GM19467 (cell line): ENCODE measurements at regions not wholly inside any gene's neighbourhood (a gene's known extent, or its start where the extent isn't known, plus 50 kb on each side); places are given as distances from the start of the nearest gene placed in this dataset.
"Not testable (repeated sequence)": the region's sequence is repeated elsewhere in the genome, so short reads cannot be mapped to it uniquely, and the experiment has no call there.

ENCODE experiments used
- ATAC-seq: cut with Tn5 transposase; IDR thresholded peaks from one replicate; pipeline ENCODE4 v1.9.1; 2021; ENCODE audit warnings: mild to moderate bottlenecking, moderate library complexity; ENCODE audit not compliant: unreplicated experiment

DNA sequence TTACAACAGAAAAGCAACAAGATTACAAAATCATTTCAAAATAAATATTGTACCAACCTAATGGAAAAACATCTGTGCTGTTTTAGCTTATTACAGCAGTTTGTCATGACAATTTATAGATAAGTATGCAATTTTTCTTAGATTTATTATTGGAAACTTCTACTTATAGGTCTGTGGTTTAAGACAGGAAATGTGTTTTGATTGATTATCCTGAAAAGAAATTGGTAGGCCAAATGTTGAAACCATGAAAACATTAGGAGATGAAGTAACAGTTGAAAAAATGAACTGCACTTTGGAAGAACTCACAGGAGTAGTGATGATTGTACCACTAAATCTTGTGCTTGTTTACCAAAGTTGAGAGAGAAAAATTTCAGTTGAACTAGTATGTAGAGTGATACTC is 162.2 kb upstream of the GIMD1 start:
- no peak for ATAC-seq

DNA sequence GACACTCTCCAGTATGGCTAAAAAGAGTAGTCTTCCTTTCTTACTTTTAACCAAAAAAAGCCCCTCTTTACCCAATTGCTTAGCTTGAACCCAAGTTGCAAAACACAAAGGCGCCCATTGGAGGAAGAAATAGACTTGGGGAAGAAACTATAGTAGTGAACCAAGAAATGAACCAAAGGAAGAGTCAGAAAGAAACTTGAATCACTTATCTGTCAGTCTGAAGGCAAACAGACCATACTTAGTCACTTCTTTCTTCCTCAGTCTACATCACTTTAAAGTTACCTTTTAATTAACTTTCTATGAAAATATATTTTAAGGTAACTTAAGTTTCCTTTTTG is 161.4 kb upstream of the GIMD1 start:
- ATAC-seq = no peak

DNA sequence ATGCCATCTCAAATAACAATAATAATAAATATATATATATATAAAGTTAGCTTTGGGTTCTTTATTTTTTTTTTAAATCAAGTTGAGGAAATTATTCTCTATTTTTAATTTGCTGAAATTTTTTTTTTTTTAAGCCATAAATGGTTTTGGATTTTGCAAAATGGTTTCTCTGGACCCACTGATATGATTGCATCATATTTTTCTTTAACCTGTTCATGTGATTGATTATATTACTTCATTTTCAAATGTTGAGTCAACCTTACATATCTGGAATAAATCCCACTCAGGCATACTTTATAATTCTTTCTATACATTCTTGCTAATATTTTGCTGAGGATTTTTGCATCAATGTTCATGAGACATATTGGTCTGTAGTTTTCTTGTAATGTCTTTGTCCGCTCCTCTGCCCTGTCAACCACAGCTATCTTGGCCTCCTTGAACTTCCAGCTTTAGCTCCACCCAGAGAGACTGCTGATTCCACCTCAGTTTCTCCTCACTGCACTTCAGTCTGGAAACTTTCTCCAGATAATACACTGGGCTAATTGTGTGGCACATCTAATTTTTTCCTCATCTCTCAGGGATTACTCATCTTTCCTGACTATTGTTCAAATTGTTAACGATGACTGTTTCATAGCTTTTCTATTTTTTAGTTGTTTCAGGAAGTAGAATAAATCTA is 160.9 kb upstream of the GIMD1 start:
- ATAC-seq = no peak

DNA sequence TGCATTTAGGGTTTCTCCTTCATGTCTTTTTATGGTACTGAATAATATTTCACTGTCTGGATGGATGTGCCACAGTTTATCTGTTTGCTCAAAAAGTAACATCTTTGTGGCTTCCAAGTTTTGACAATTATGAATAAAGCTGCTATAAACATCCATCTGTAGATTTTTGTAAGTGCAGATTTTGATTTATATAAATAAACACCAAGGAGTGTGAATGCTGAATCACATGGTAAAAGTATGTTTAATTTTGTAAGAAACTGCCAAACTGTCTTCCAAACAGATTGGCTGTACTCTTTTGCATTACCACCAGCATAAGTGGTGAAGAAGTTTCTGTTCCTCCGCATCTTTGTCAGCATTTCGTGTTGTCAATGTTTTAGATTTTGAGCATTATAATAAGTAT is 158.7 kb upstream of the GIMD1 start:
- no peak for ATAC-seq

DNA sequence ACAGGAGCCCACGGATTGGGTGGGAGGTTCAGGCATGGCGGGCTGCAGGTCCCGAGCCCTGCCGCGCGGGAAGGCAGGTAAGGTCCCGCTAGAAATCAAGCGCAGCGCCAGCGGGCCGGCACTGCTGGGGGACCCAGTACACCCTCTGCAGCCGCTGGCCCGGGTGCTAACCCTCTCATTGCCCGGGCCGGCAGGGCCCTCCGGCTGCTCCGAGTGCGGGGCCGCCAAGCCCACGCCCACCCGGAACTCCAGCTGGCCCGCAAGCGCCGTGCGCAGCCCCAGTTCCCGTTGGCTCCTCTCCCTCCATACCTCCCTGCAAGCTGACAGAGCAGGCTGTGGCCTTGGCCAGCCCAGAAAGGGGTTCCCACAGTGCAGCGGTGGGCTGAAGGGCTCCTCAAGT is 156.8 kb upstream of the GIMD1 start:
- ATAC-seq = not testable (repeated sequence)

- ATAC-seq = not testable (repeated sequence)
Observed at GRCh38 chr4:106524772-106525171, 156.2 kb upstream of the GIMD1 start.

- ATAC-seq = no peak
Observed at GRCh38 chr4:106522839-106523238, 154.3 kb upstream of the GIMD1 start.

- no peak for ATAC-seq
Observed at GRCh38 chr4:106512706-106513105, 144.1 kb upstream of the GIMD1 start.

DNA sequence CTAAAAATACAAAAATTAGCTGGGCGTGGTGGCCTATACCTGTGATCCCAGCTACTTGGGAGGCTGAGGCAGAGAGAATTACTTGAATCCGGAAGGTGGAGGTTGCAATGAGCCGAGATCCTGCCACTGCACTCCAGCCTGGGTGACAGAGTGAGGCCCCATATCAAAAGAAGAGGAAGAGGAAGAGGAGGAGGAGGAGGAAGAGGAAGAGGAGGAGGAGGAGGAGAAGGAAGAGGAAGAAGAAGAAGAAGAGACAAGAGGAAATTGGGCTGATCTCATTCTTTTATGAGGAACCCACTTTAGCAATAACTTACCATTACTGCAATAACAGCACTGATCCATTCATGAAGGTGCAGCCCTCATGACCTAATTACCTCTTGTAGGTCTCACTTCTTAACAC is 138.9 kb upstream of the GIMD1 start:
- ATAC-seq = no peak

DNA sequence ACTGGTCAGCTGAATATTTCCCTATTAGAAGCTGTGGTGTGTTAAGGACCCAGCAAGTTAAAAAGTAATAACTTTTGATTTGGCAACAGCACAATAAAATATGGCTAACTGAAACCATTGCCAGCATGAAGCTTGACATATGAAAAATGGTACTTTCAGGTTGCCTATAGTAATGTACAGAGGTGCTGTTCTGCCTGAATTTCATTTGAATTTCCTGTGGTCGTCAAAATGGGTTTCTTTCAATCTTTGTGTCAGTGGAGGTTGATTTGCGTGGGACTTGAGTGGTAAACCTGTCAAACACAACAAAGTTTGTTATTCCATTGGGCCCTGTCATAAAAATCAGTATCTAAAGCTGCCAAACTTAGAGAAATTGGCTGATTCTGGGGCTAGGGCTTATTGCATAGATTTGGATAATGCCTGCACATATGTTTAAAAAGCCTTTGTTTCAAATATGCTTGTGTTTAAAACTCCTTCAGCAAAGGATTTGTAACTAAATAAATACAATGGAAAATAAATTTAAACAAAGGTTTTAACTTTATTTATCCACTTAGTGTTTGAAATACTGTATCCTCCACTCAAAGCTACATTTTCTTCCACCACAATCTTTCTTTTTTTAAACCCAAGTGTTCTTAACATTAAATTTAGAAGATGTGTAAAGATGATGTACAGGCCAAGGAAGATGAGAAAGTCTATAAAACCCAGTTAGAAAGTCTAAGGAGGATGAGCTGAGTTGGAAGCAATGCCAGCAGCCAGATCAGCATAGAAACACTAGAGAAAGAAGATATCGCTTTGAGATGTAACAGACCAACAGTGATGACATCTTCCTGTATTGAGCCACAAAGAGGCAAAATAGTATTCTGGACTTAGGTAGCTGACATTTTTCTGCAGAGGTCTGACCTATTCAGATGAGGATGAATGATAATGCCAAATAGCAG is 134.8 kb upstream of the GIMD1 start:
- ATAC-seq = no peak

DNA sequence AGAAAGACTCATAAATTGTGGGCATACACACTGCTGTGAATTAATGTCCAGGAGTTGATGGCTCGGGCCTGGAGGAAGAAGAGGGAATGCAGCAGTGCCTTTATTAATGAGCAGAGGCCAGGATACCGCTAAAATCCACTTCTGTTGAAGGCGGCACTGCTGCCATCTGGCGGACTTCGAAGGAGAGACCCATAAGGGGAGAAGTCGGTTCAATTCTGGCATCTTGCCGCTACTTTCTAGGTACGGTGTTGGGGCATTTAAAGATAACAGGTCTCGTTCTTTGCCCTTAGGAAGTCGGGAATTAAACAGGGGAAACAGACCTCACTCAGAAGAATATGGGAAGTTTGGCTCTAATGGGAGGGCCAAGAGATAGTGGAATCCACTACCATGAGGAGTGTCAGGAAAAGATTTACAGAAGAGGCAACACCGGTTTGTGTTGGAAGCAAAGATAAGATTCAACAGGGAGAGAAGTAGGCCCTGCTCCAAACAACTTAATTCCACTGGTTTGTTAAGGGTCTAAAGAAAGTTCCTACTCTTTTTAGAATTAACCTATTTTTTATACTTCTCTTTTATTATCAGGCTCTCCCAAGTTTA is 133.6 kb upstream of the GIMD1 start:
- ATAC-seq = peak; percentile 81

DNA sequence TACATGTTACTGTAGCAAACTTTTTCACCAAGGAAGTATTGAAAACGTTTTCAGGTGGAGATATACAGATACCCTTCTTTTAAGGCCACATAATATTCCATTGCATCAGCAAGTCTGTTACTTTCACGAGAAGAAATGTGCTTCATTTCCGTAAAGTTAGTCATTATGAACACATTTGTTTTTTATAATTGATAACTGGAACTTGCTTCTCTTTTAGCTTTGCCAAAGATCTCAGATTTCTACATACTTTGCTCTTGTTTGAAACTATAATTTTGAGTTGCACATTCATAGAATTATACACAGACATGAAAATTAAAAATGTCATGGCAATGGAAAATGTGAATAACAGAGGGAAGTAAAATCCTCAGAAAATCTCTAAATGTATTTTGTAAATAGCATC is 128.7 kb upstream of the GIMD1 start:
- ATAC-seq = no peak

- no peak for ATAC-seq
Observed at GRCh38 chr4:106496061-106496460, 127.5 kb upstream of the GIMD1 start.

GRCh38 chr4:106495476-106495875 is 126.9 kb upstream of the GIMD1 start:
- ATAC-seq = no peak

DNA sequence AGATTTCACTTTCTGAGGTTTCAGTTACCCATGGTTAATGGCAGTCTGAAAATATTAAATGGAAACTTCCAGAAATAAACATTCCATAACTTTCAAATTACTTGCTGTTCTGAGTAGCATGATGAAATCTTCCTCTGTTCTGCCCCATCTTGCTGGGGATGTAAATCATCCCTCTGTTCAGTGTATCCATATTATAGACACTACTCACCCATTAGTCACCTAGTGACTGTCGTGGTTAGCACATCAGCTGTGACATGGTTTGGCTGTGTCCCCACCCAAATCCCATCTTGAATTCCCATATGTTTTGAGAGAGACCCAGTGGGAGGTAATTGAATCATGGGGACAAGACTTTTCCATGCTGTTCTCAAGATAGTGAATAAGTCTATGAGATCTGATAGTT is 125.5 kb upstream of the GIMD1 start:
- no peak for ATAC-seq

- no peak for ATAC-seq
Observed at GRCh38 chr4:106493086-106493485, 124.5 kb upstream of the GIMD1 start.

- no peak for ATAC-seq
Observed at GRCh38 chr4:106486533-106486932, 118.0 kb upstream of the GIMD1 start.

- ATAC-seq = no peak
Observed at GRCh38 chr4:106481801-106482200, 113.2 kb upstream of the GIMD1 start.

GRCh38 chr4:106478152-106478551 is 109.6 kb upstream of the GIMD1 start:
- no peak for ATAC-seq

- no peak for ATAC-seq
Observed at GRCh38 chr4:106476741-106477140, 108.2 kb upstream of the GIMD1 start.

DNA sequence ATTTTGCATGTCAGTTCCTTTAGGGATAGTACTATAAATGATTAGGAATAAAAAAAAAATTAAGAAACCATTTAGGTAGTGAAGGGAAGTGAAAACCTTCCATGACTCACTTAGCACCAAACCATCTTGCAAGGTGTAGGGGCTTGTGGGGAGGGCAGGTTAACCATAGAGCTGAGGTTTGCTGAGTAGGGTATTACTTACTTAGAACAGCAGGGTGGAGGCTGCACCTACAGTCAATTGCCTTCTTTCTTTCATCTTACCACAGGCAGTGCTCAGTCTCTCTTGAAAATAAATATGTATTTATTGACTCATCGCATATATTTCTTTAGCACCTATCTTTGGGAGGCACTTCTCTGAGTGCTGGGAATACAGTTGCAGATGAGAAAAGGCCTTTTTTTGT is 104.9 kb upstream of the GIMD1 start:
- ATAC-seq = no peak

DNA sequence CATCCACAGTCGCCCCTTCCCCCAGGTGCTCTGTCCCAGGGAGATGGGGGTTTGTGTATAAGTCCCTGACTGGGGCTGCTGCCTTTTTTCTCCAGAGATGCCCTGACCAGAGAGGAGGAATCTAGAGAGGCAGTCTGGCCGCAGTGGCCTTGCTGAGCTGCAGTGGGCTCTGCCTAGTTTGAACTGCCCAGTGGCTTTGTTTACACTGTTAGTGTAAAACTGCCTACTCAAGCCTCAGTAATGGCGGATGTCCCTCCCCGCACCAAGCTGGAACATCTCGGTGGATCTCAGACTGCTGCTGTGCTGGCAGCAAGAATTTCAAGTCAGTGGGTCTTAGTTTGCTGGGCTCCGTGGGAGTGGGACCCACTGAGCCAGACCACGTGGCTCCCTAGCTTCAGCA is 102.6 kb upstream of the GIMD1 start:
- no peak for ATAC-seq
